ENCODE measurements at regions not wholly inside any gene's neighbourhood (a gene's known extent, or its start where the extent isn't known, plus 50 kb on each side); places are given as distances from the start of the nearest gene placed in this dataset.
"Not testable (repeated sequence)": the region's sequence is repeated elsewhere in the genome, so short reads cannot be mapped to it uniquely, and the experiment has no call there.

- no peaks in the 10 kb centered on the region for H3K27me3 ChIP-seq (ENCODE audit: insufficient read depth, low read depth, severe bottlenecking)
- no peak overlapping the region for H3K4me3 ChIP-seq (ENCODE audit: low read depth, low read length)
- TF ChIP-seq CTCF (IDR thresholded peaks at IDR 0.05; ENCODE audit: low read depth, low read length): no peak
- H3K36me3 ChIP-seq: no peaks in the 10 kb centered on the region
- no peak for DNase-seq
- H3K27ac ChIP-seq: no peak overlapping the region
- no peaks in the 10 kb centered on the region for H3K9me3 ChIP-seq (ENCODE audit: severe bottlenecking)
These were observed 950.5 kb upstream of the HS3ST1 start for GRCh38 chr4:12379191-12379590.

- no peak overlapping the region for H3K27ac ChIP-seq
- no peaks in the 10 kb centered on the region for H3K36me3 ChIP-seq
- no peak for DNase-seq
- H3K9me3 ChIP-seq (ENCODE audit: severe bottlenecking): no peaks in the 10 kb centered on the region
- no peaks in the 10 kb centered on the region for H3K27me3 ChIP-seq (ENCODE audit: insufficient read depth, low read depth, severe bottlenecking)
- no peak for TF ChIP-seq CTCF (IDR thresholded peaks at IDR 0.05; ENCODE audit: low read depth, low read length)
- H3K4me3 ChIP-seq (ENCODE audit: low read depth, low read length): no peak overlapping the region
These were observed 947.1 kb upstream of the HS3ST1 start for GRCh38 chr4:12375805-12376204.

GRCh38 chr4:12365869-12366268 is 937.2 kb upstream of the HS3ST1 start:
- not testable (repeated sequence) for H3K36me3 ChIP-seq; H3K27ac ChIP-seq; H3K4me3 ChIP-seq (ENCODE audit: low read depth, low read length); DNase-seq; H3K27me3 ChIP-seq (ENCODE audit: insufficient read depth, low read depth, severe bottlenecking); H3K9me3 ChIP-seq (ENCODE audit: severe bottlenecking)

GRCh38 chr4:12360391-12360790 is 931.7 kb upstream of the HS3ST1 start:
- no peak for TF ChIP-seq CTCF (IDR thresholded peaks at IDR 0.05; ENCODE audit: low read depth, low read length)
- Histone ChIP-seq H3K36me3 (no peaks in the 10 kb centered on the region), H3K27ac (no peak overlapping the region), H3K27me3 (ENCODE audit: insufficient read depth, low read depth, severe bottlenecking) (no peaks in the 10 kb centered on the region), H3K4me3 (ENCODE audit: low read depth, low read length) (no peak overlapping the region), H3K9me3 (ENCODE audit: severe bottlenecking) (no peaks in the 10 kb centered on the region)
- DNase-seq: no peak

- TF ChIP-seq CTCF (IDR thresholded peaks at IDR 0.05; ENCODE audit: low read depth, low read length): peak; percentile 43
- Histone ChIP-seq H3K27me3 (ENCODE audit: insufficient read depth, low read depth, severe bottlenecking) (no peaks in the 10 kb centered on the region), H3K4me3 (ENCODE audit: low read depth, low read length) (no peak overlapping the region), H3K27ac (no peak overlapping the region), H3K9me3 (ENCODE audit: severe bottlenecking) (no peaks in the 10 kb centered on the region), H3K36me3 (no peaks in the 10 kb centered on the region)
- peak; percentile 16 for DNase-seq
These were observed 930.7 kb upstream of the HS3ST1 start for GRCh38 chr4:12359420-12359819.

- not testable (repeated sequence) for H3K27ac ChIP-seq
These were observed 904.4 kb upstream of the HS3ST1 start for GRCh38 chr4:12333083-12333482.

GRCh38 chr4:12324965-12325364 is 896.3 kb upstream of the HS3ST1 start:
- Histone ChIP-seq H3K9me3 (ENCODE audit: severe bottlenecking) (no peaks in the 10 kb centered on the region), H3K36me3 (no peaks in the 10 kb centered on the region), H3K4me3 (ENCODE audit: low read depth, low read length) (no peak overlapping the region), H3K27ac (no peak overlapping the region), H3K27me3 (ENCODE audit: insufficient read depth, low read depth, severe bottlenecking) (no peaks in the 10 kb centered on the region)
- DNase-seq: no peak
- no peak for TF ChIP-seq CTCF (IDR thresholded peaks at IDR 0.05; ENCODE audit: low read depth, low read length)

More at GRCh38 chr4:12333083-12333482, 904.4 kb upstream of the HS3ST1 start:
- not testable (repeated sequence) for H3K4me3 ChIP-seq (ENCODE audit: low read depth, low read length); H3K36me3 ChIP-seq; H3K9me3 ChIP-seq (ENCODE audit: severe bottlenecking); DNase-seq; H3K27me3 ChIP-seq (ENCODE audit: insufficient read depth, low read depth, severe bottlenecking)
